ENCODE measurements at regions not wholly inside any gene's neighbourhood (a gene's known extent, or its start where the extent isn't known, plus 50 kb on each side); places are given as distances from the start of the nearest gene placed in this dataset.

- no peak overlapping the region for H3K4me3 ChIP-seq
- no peaks in the 10 kb centered on the region for H3K9me3 ChIP-seq
- no peak overlapping the region for H3K27ac ChIP-seq
- intact Hi-C loops (cut with DNase I), result no loop called here
- no peaks in the 10 kb centered on the region for H3K36me3 ChIP-seq (ENCODE audit: insufficient read depth in 1 of 2, low read depth in 1 of 2)
- H3K27me3 ChIP-seq (ENCODE audit: insufficient read depth in 3 of 3, low read length in 2 of 3), result no peaks in the 10 kb centered on the region
- WGBS, 3 donors, result 50 to 57% (median 54%) methylated on average over 2 of the region's 2 CpGs
- DNase-seq (no peak), ATAC-seq (no peak)
- H3K4me1 ChIP-seq, result no peaks in the 10 kb centered on the region
- TF ChIP-seq CTCF (IDR thresholded peaks at IDR 0.05), result no peak
Observed at GRCh38 chr10:28365840-28366239, 63.0 kb upstream of the MPP7 start.

GRCh38 chr10:28366994-28367393, 64.1 kb upstream of the MPP7 start:
- 49 to 65% (median 56%) methylated on average over 7 of the region's 7 CpGs for WGBS, 3 donors
- no peak for TF ChIP-seq CTCF (IDR thresholded peaks at IDR 0.05)
- H3K4me1 ChIP-seq, result no peaks in the 10 kb centered on the region
- DNase-seq (no peak), ATAC-seq (no peak)
- H3K36me3 ChIP-seq (ENCODE audit: insufficient read depth in 1 of 2, low read depth in 1 of 2), result no peaks in the 10 kb centered on the region
- intact Hi-C loops (cut with DNase I), result no loop called here
- no peaks in the 10 kb centered on the region for H3K27me3 ChIP-seq (ENCODE audit: insufficient read depth in 3 of 3, low read length in 2 of 3)
- H3K9me3 ChIP-seq, result no peaks in the 10 kb centered on the region
- no peak overlapping the region for H3K27ac ChIP-seq
- no peak overlapping the region for H3K4me3 ChIP-seq

- no peaks in the 10 kb centered on the region for H3K4me1 ChIP-seq
- intact Hi-C loops (cut with DNase I), result no loop called here
- H3K27ac ChIP-seq, result no peak overlapping the region
- DNase-seq (no peak), ATAC-seq (no peak)
- H3K27me3 ChIP-seq (ENCODE audit: insufficient read depth in 3 of 3, low read length in 2 of 3), result no peaks in the 10 kb centered on the region
- no peak for TF ChIP-seq CTCF (IDR thresholded peaks at IDR 0.05)
- H3K4me3 ChIP-seq, result no peak overlapping the region
- no peaks in the 10 kb centered on the region for H3K9me3 ChIP-seq
- H3K36me3 ChIP-seq (ENCODE audit: insufficient read depth in 1 of 2, low read depth in 1 of 2), result no peaks in the 10 kb centered on the region
- WGBS, 3 donors, result 69 to 71% (median 69%) methylated on average over 9 of the region's 9 CpGs
Observed at GRCh38 chr10:28367413-28367812, 64.5 kb upstream of the MPP7 start.

- H3K27ac ChIP-seq, result no peak overlapping the region
- DNase-seq, result no peak
- no peak for ATAC-seq
- H3K9me3 ChIP-seq, result no peaks in the 10 kb centered on the region
- H3K4me1 ChIP-seq, result no peaks in the 10 kb centered on the region
- 59 to 64% (median 61%) methylated on average over 9 of the region's 9 CpGs for WGBS, 3 donors
- H3K27me3 ChIP-seq (ENCODE audit: insufficient read depth in 3 of 3, low read length in 2 of 3), result no peaks in the 10 kb centered on the region
- no peak for TF ChIP-seq CTCF (IDR thresholded peaks at IDR 0.05)
- no peaks in the 10 kb centered on the region for H3K36me3 ChIP-seq (ENCODE audit: insufficient read depth in 1 of 2, low read depth in 1 of 2)
- intact Hi-C loops (cut with DNase I), result no loop called here
- H3K4me3 ChIP-seq, result no peak overlapping the region
Observed at GRCh38 chr10:28367929-28368484, 65.1 kb upstream of the MPP7 start.
